NCI-H128 (cell line): ENCODE measurements at regions not wholly inside any gene's neighbourhood (a gene's known extent, or its start where the extent isn't known, plus 50 kb on each side); places are given as distances from the start of the nearest gene placed in this dataset.

Experiments used
- DNase-seq: peaks from one replicate; lab custom pipeline; 2025; ENCODE audit not compliant: unreplicated experiment; lab: John Stamatoyannopoulos, UW

- no peak for DNase-seq
These were observed 50.7 kb upstream of the TNFRSF21 start for GRCh38 chr6:47360388-47360787.

GRCh38 chr6:47362857-47363461 is 53.3 kb upstream of the TNFRSF21 start:
- DNase-seq: no peak

- no peak for DNase-seq
These were observed 54.0 kb upstream of the TNFRSF21 start for GRCh38 chr6:47363736-47364135.

- no peak for DNase-seq
These were observed 56.7 kb upstream of the TNFRSF21 start for GRCh38 chr6:47366335-47366890.

- DNase-seq: no peak
These were observed 61.6 kb upstream of the TNFRSF21 start for GRCh38 chr6:47371139-47371869.

- no peak for DNase-seq
These were observed 62.2 kb upstream of the TNFRSF21 start for GRCh38 chr6:47371870-47372255.

GRCh38 chr6:47372318-47372717 is 62.6 kb upstream of the TNFRSF21 start:
- no peak for DNase-seq

GRCh38 chr6:47375426-47375825 is 65.7 kb upstream of the TNFRSF21 start:
- DNase-seq: no peak

GRCh38 chr6:47376930-47377329 is 67.2 kb upstream of the TNFRSF21 start:
- DNase-seq: no peak

GRCh38 chr6:47377971-47378370 is 68.3 kb upstream of the TNFRSF21 start:
- no peak for DNase-seq

GRCh38 chr6:47379328-47379727 is 69.6 kb upstream of the TNFRSF21 start:
- no peak for DNase-seq

- DNase-seq: no peak
These were observed 70.5 kb upstream of the TNFRSF21 start for GRCh38 chr6:47380251-47380650.

GRCh38 chr6:47381036-47381435 is 71.3 kb upstream of the TNFRSF21 start:
- DNase-seq: no peak

GRCh38 chr6:47383360-47383759 is 73.7 kb upstream of the TNFRSF21 start:
- no peak for DNase-seq

GRCh38 chr6:47391675-47392074 is 82.0 kb upstream of the TNFRSF21 start:
- no peak for DNase-seq

- no peak for DNase-seq
These were observed 82.5 kb upstream of the TNFRSF21 start for GRCh38 chr6:47392251-47392650.

- no peak for DNase-seq
These were observed 81.1 kb upstream of the CD2AP start for GRCh38 chr6:47396401-47397069.

GRCh38 chr6:47400581-47400980 is 77.0 kb upstream of the CD2AP start:
- DNase-seq: no peak

GRCh38 chr6:47402081-47402480 is 75.5 kb upstream of the CD2AP start:
- no peak for DNase-seq

GRCh38 chr6:47403056-47403455 is 74.5 kb upstream of the CD2AP start:
- no peak for DNase-seq

- DNase-seq: no peak
These were observed 73.8 kb upstream of the CD2AP start for GRCh38 chr6:47403801-47404200.

GRCh38 chr6:47404435-47404834 is 73.2 kb upstream of the CD2AP start:
- no peak for DNase-seq
